SU-DHL-6 (cell line): ENCODE measurements at regions not wholly inside any gene's neighbourhood (a gene's known extent, or its start where the extent isn't known, plus 50 kb on each side); places are given as distances from the start of the nearest gene placed in this dataset.

ENCODE experiments used
- H2AFZ ChIP-seq: fragments of 200-600 bp; sonication (generic); 2 replicates; pipeline ENCODE4 v1.6.1; 2014; ENCODE audit warnings: low read depth, mild to moderate bottlenecking, moderate library complexity, mixed read lengths, antibody characterized with exemption, low read length; ENCODE audit not compliant: severe bottlenecking
- H3F3A ChIP-seq: fragments of 200-600 bp; shearing (Covaris generic); 2 replicates; pipeline ENCODE4 v1.6.0; 2016; ENCODE audit warnings: antibody characterized with exemption, mild to moderate bottlenecking; ENCODE audit not compliant: insufficient read depth
- H3K27ac ChIP-seq: fragments of 200-600 bp; sonication (generic); 2 replicates; pipeline ENCODE4 v1.5.1; 2016; ENCODE audit warnings: low read depth, mild to moderate bottlenecking, low read length, moderate library complexity, mixed read lengths
- H3K27me3 ChIP-seq: fragments of 200-600 bp; sonication (generic), shearing (Covaris generic); 2 replicates; pipeline ENCODE4 v1.6.0; 2014; ENCODE audit warnings: mild to moderate bottlenecking, low read length
- H3K36me3 ChIP-seq: fragments of 200-600 bp; sonication (generic); 2 replicates; pipeline ENCODE4 v1.6.1; 2014; ENCODE audit warnings: mild to moderate bottlenecking, low read length, mixed read lengths
- H3K4me2 ChIP-seq: fragments of 300-600, 200-600 bp; shearing (Covaris generic), sonication (generic); 2 replicates; pipeline ENCODE4 v1.6.0; 2014; ENCODE audit warnings: low read length, low read depth, mild to moderate bottlenecking; ENCODE audit not compliant: poor library complexity, severe bottlenecking
- H3K4me3 ChIP-seq: fragments of 200-600 bp; sonication (generic); 2 replicates; pipeline ENCODE4 v1.5.1; 2014; ENCODE audit warnings: antibody characterized with exemption, low read length, mild to moderate bottlenecking, mixed read lengths; ENCODE audit not compliant: insufficient read depth, poor library complexity, severe bottlenecking
- H3K79me2 ChIP-seq: fragments of 200-600 bp; sonication (generic); 2 replicates; pipeline ENCODE4 v1.6.1; 2014; ENCODE audit warnings: mild to moderate bottlenecking, low read length, moderate library complexity; ENCODE audit not compliant: insufficient read depth
- H3K9ac ChIP-seq: fragments of 200-600 bp; sonication (generic); 2 replicates; pipeline ENCODE4 v1.7.0; 2014; ENCODE audit warnings: mild to moderate bottlenecking, low read length
- H3K9me2 ChIP-seq: fragments of 200-600 bp; sonication (generic); replicated peaks from 2 replicates; pipeline ENCODE4 v1.6.1; 2014; ENCODE audit warnings: low read length; ENCODE audit not compliant: insufficient read depth
- H3K9me3 ChIP-seq: fragments of 200-600 bp; sonication (generic); 2 replicates; pipeline ENCODE4 v1.6.1; 2014; ENCODE audit warnings: low read length, mixed read lengths; ENCODE audit not compliant: insufficient read depth
- H4K20me1 ChIP-seq: fragments of 200-600 bp; sonication (generic); 2 replicates; pipeline ENCODE4 v1.6.1; 2014; ENCODE audit warnings: low read depth, mild to moderate bottlenecking, antibody characterized with exemption, low read length, moderate library complexity, mixed read lengths
- EZH2phosphoT487 ChIP-seq: fragments of 200-600 bp; sonication (generic), shearing (Covaris generic); conservative IDR thresholded peaks from 2 replicates; pipeline ENCODE4 v1.6.1; 2018; ENCODE audit warnings: mild to moderate bottlenecking, antibody characterized with exemption, low read length, moderate library complexity, mixed read lengths
- TF ChIP-seq, protein P1 (sequence below): fragments of 200-600 bp; sonication (generic); IDR thresholded peaks from one replicate; pipeline ENCODE4 v1.5.1; 2017; ENCODE audit warnings: antibody characterized with exemption, mild to moderate bottlenecking, low read length, moderate library complexity; ENCODE audit not compliant: insufficient read depth, poor library complexity, severe bottlenecking

GRCh38 chr13:95367309-95367843 is 66.1 kb upstream of the ABCC4 start:
- H3K4me2 ChIP-seq, result no peak overlapping the region
- no peak overlapping the region for H2AFZ ChIP-seq

GRCh38 chr13:95368998-95369397 is 67.7 kb upstream of the ABCC4 start:
- Histone ChIP-seq H3F3A (no peaks in the 10 kb centered on the region), H4K20me1 (no peaks in the 10 kb centered on the region), H2AFZ (no peak overlapping the region), H3K4me2 (no peak overlapping the region), H3K9me3 (no peaks in the 10 kb centered on the region), H3K9ac (no peak overlapping the region), H3K27me3 (no peaks in the 10 kb centered on the region), H3K36me3 (no peaks in the 10 kb centered on the region), H3K9me2 (no peaks in the 10 kb centered on the region), H3K79me2 (no peaks in the 10 kb centered on the region), H3K27ac (no peak overlapping the region), H3K4me3 (no peak overlapping the region)
- TF ChIP-seq, protein P1, sequence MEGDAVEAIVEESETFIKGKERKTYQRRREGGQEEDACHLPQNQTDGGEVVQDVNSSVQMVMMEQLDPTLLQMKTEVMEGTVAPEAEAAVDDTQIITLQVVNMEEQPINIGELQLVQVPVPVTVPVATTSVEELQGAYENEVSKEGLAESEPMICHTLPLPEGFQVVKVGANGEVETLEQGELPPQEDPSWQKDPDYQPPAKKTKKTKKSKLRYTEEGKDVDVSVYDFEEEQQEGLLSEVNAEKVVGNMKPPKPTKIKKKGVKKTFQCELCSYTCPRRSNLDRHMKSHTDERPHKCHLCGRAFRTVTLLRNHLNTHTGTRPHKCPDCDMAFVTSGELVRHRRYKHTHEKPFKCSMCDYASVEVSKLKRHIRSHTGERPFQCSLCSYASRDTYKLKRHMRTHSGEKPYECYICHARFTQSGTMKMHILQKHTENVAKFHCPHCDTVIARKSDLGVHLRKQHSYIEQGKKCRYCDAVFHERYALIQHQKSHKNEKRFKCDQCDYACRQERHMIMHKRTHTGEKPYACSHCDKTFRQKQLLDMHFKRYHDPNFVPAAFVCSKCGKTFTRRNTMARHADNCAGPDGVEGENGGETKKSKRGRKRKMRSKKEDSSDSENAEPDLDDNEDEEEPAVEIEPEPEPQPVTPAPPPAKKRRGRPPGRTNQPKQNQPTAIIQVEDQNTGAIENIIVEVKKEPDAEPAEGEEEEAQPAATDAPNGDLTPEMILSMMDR, result no peak
- TF ChIP-seq EZH2phosphoT487, result no peak

More at GRCh38 chr13:95367309-95367843, 66.1 kb upstream of the ABCC4 start:
- TF ChIP-seq, protein P1, result no peak
- no peak for TF ChIP-seq EZH2phosphoT487
- Histone ChIP-seq H3K9ac (no peak overlapping the region), H3K36me3 (no peaks in the 10 kb centered on the region), H3K4me3 (no peak overlapping the region), H3K27me3 (no peaks in the 10 kb centered on the region), H3K9me3 (no peaks in the 10 kb centered on the region), H3K27ac (no peak overlapping the region), H3K79me2 (no peaks in the 10 kb centered on the region), H3K9me2 (no peaks in the 10 kb centered on the region), H3F3A (no peaks in the 10 kb centered on the region), H4K20me1 (no peaks in the 10 kb centered on the region)

- Histone ChIP-seq H3K79me2 (no peaks in the 10 kb centered on the region), H3K9me3 (no peaks in the 10 kb centered on the region), H3K27me3 (no peaks in the 10 kb centered on the region)
Observed at GRCh38 chr13:95375706-95376105, 74.5 kb upstream of the ABCC4 start.

More at GRCh38 chr13:95375706-95376105, 74.5 kb upstream of the ABCC4 start:
- no peaks in the 10 kb centered on the region for H3K36me3 ChIP-seq
- no peak overlapping the region for H3K27ac ChIP-seq
- no peaks in the 10 kb centered on the region for H3K9me2 ChIP-seq
- no peak overlapping the region for H2AFZ ChIP-seq
- no peak overlapping the region for H3K4me2 ChIP-seq
- H3K9ac ChIP-seq, result no peak overlapping the region
- no peak overlapping the region for H3K4me3 ChIP-seq
- TF ChIP-seq, protein P1, result no peak
- no peak for TF ChIP-seq EZH2phosphoT487
- H3F3A ChIP-seq, result no peaks in the 10 kb centered on the region
- no peaks in the 10 kb centered on the region for H4K20me1 ChIP-seq
